ENCODE measurements at regions not wholly inside any gene's neighbourhood (a gene's known extent, or its start where the extent isn't known, plus 50 kb on each side); places are given as distances from the start of the nearest gene placed in this dataset.

DNA sequence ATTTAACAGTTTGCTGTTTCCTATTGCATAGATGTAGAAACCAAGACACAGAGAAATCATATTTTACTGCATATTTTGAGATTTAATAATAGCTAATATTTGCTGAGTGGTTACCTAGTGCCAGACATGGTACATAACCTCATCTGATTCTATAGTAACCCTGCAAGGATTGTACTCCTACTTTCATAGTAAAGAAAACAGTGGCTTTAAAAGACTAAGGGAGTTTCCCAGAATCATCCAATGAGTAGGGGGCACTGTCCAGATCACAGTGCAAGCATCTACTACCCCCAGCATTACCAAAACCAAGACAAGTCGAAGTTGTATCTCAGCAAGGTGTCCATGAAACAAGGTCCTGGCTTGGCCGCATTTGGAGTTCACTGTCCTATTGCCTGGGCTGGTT, 224.5 kb upstream of the TENM3 start:
- Histone ChIP-seq H3K9me3 (no peaks in the 10 kb centered on the region), H3K36me3 (ENCODE audit: low read depth, missing control alignments) (no peaks in the 10 kb centered on the region), H3K4me3 (no peak overlapping the region), H3K4me1 (no peaks in the 10 kb centered on the region), H3K27ac (no peak overlapping the region), H3K27me3 (no peaks in the 10 kb centered on the region)
- WGBS, 2 donors: 85 to 91% methylated on average over 2 of the region's 2 CpGs
- intact Hi-C loops (cut with DNase I; ENCODE audit: low total_unique reads): no loop called here
- TF ChIP-seq, protein P1, sequence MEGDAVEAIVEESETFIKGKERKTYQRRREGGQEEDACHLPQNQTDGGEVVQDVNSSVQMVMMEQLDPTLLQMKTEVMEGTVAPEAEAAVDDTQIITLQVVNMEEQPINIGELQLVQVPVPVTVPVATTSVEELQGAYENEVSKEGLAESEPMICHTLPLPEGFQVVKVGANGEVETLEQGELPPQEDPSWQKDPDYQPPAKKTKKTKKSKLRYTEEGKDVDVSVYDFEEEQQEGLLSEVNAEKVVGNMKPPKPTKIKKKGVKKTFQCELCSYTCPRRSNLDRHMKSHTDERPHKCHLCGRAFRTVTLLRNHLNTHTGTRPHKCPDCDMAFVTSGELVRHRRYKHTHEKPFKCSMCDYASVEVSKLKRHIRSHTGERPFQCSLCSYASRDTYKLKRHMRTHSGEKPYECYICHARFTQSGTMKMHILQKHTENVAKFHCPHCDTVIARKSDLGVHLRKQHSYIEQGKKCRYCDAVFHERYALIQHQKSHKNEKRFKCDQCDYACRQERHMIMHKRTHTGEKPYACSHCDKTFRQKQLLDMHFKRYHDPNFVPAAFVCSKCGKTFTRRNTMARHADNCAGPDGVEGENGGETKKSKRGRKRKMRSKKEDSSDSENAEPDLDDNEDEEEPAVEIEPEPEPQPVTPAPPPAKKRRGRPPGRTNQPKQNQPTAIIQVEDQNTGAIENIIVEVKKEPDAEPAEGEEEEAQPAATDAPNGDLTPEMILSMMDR (IDR thresholded peaks at IDR 0.05): no peak
- no peak for TF ChIP-seq POLR2A (IDR thresholded peaks at IDR 0.05)
- DNase-seq: no peak

DNA sequence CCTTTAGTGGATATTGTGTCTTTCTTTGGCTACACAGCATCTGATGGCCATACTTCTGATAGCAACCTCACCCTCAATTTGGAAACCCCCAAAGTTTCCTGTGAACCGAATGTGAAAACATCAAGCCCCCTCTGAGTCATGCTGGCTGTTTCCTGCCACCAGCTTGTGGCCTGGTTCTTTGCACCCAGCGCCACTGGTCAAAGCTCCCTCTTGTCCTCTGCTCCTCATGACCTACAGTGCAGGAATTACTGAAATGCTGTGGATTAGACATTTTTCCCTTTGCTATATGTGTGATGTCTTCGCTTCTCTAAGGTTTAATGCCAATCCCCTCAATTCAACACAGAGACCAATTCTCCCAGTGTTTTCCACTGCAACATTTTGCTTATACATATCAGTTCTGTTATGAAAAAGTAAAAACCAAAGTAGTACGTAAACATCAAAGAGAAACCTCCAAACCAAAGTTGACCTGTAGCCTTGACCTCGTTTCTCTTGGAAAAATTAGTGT, 224.0 kb upstream of the TENM3 start:
- no peak overlapping the region for H3K4me3 ChIP-seq
- TF ChIP-seq, protein P1 (IDR thresholded peaks at IDR 0.05): no peak
- TF ChIP-seq POLR2A (IDR thresholded peaks at IDR 0.05): no peak
- no peaks in the 10 kb centered on the region for H3K27me3 ChIP-seq
- WGBS, 2 donors: 81 to 92% methylated on average over 5 of the region's 5 CpGs
- no peaks in the 10 kb centered on the region for H3K36me3 ChIP-seq (ENCODE audit: low read depth, missing control alignments)
- H3K27ac ChIP-seq: no peak overlapping the region
- DNase-seq: no peak
- intact Hi-C loops (cut with DNase I; ENCODE audit: low total_unique reads): no loop called here
- no peaks in the 10 kb centered on the region for H3K4me1 ChIP-seq
- H3K9me3 ChIP-seq: no peaks in the 10 kb centered on the region

DNA sequence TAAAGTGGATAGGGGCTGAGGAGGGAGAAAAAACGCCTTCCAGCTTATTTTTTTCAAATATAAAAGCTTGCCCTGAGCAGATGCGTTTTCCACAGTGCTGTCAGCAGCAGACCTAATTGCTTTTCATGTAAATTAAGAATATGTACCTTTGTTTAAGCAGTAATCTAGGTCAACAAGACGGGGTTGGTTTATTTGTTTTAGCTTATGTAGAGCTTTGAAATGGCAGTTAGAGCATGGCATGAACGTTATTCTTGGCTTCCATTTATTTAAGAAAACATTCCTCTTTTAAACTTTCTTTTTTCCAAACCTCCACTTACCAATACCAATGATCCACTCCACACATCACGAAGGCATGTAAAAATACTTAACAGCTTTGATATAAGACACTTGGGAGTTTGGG, 220.3 kb upstream of the TENM3 start:
- H3K9me3 ChIP-seq: no peaks in the 10 kb centered on the region
- no peak overlapping the region for H3K27ac ChIP-seq
- no peaks in the 10 kb centered on the region for H3K36me3 ChIP-seq (ENCODE audit: low read depth, missing control alignments)
- TF ChIP-seq, protein P1 (IDR thresholded peaks at IDR 0.05): no peak
- TF ChIP-seq POLR2A (IDR thresholded peaks at IDR 0.05): no peak
- no peaks in the 10 kb centered on the region for H3K27me3 ChIP-seq
- intact Hi-C loops (cut with DNase I; ENCODE audit: low total_unique reads): no loop called here
- no peak for DNase-seq
- no peak overlapping the region for H3K4me3 ChIP-seq
- H3K4me1 ChIP-seq: no peaks in the 10 kb centered on the region
- 54 to 66% methylated on average over 5 of the region's 5 CpGs for WGBS, 2 donors

DNA sequence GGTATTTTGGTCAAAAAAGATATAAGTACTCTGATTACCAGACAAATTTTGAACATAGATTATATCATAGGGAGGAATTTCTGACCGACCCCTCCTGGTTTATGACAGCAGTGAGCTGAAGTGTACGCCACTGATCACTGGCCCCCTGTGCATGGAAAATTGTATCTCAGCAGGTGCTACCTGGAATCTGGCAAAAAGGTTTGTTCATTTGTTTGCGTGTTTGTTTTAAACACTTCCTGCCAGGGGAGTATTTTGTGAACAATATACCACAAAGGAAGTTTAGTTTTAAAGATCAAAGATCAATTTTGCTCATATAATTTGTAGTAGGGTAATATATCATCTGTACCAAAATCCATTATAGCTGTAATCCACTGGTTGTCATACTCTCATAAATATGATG, 219.7 kb upstream of the TENM3 start:
- 60 to 63% methylated on average over 3 of the region's 3 CpGs for WGBS, 2 donors
- no peaks in the 10 kb centered on the region for H3K9me3 ChIP-seq
- intact Hi-C loops (cut with DNase I; ENCODE audit: low total_unique reads): no loop called here
- no peaks in the 10 kb centered on the region for H3K36me3 ChIP-seq (ENCODE audit: low read depth, missing control alignments)
- H3K4me3 ChIP-seq: no peak overlapping the region
- H3K27ac ChIP-seq: no peak overlapping the region
- no peaks in the 10 kb centered on the region for H3K27me3 ChIP-seq
- no peaks in the 10 kb centered on the region for H3K4me1 ChIP-seq
- no peak for DNase-seq
- TF ChIP-seq POLR2A (IDR thresholded peaks at IDR 0.05): no peak
- TF ChIP-seq, protein P1 (IDR thresholded peaks at IDR 0.05): no peak

DNA sequence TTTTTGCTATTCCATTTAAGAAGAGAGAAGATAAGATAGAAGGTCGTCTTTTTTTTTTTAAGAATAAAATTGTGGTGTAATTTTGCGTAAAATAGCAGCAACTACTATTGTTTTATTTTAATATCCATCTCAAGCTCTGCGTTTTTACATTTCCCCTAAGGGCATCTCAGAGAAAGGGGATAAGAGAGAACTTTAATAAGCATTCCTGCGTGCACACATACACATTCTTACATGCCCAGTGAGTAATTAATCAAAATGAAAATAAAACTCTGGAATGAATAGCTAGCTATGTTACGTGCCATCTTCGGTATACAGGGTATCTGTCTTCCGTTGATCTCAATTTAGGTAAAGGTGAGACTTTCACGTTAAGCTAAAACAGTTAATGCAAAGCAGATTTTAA, 200.3 kb upstream of the TENM3 start:
- Histone ChIP-seq H3K36me3 (ENCODE audit: low read depth, missing control alignments) (no peaks in the 10 kb centered on the region), H3K4me1 (no peaks in the 10 kb centered on the region), H3K4me3 (no peak overlapping the region), H3K9me3 (no peaks in the 10 kb centered on the region), H3K27ac (no peak overlapping the region), H3K27me3 (no peaks in the 10 kb centered on the region)
- 74 to 78% methylated on average over 8 of the region's 8 CpGs for WGBS, 2 donors
- intact Hi-C loops (cut with DNase I; ENCODE audit: low total_unique reads): no loop called here
- DNase-seq: no peak
- no peak for TF ChIP-seq POLR2A (IDR thresholded peaks at IDR 0.05)
- TF ChIP-seq, protein P1 (IDR thresholded peaks at IDR 0.05): no peak
